ENCODE measurements at regions not wholly inside any gene's neighbourhood (a gene's known extent, or its start where the extent isn't known, plus 50 kb on each side); places are given as distances from the start of the nearest gene placed in this dataset.

GRCh38 chr10:91034042-91034441 is 113.2 kb upstream of the ANKRD1 start:
- no peak for DNase-seq (ENCODE audit: low read depth)
- H3K4me3 ChIP-seq (ENCODE audit: low read depth, low read length) = no peak overlapping the region
- in situ Hi-C loops (cut with HindIII; ENCODE audit: low sequenced_read_pairs) = no loop called here
- no peak for TF ChIP-seq CTCF (IDR thresholded peaks at IDR 0.05; ENCODE audit: low read depth, low read length, missing control alignments)

GRCh38 chr10:91034494-91035159 is 113.7 kb upstream of the ANKRD1 start:
- no peak overlapping the region for H3K4me3 ChIP-seq (ENCODE audit: low read depth, low read length)
- in situ Hi-C loops (cut with HindIII; ENCODE audit: low sequenced_read_pairs) = no loop called here
- DNase-seq (ENCODE audit: low read depth) = peak; percentile 74
- TF ChIP-seq CTCF (IDR thresholded peaks at IDR 0.05; ENCODE audit: low read depth, low read length, missing control alignments) = no peak

- DNase-seq (ENCODE audit: low read depth) = no peak
- in situ Hi-C loops (cut with HindIII; ENCODE audit: low sequenced_read_pairs) = no loop called here
- no peak overlapping the region for H3K4me3 ChIP-seq (ENCODE audit: low read depth, low read length)
- TF ChIP-seq CTCF (IDR thresholded peaks at IDR 0.05; ENCODE audit: low read depth, low read length, missing control alignments) = no peak
Observed at GRCh38 chr10:91035650-91036292, 114.9 kb upstream of the ANKRD1 start.

- in situ Hi-C loops (cut with HindIII; ENCODE audit: low sequenced_read_pairs) = no loop called here
- DNase-seq (ENCODE audit: low read depth) = peak; percentile 43
- TF ChIP-seq CTCF (IDR thresholded peaks at IDR 0.05; ENCODE audit: low read depth, low read length, missing control alignments) = no peak
- no peak overlapping the region for H3K4me3 ChIP-seq (ENCODE audit: low read depth, low read length)
Observed at GRCh38 chr10:91036807-91037411, 116.0 kb upstream of the ANKRD1 start.

- no peak for TF ChIP-seq CTCF (IDR thresholded peaks at IDR 0.05; ENCODE audit: low read depth, low read length, missing control alignments)
- no peak for DNase-seq (ENCODE audit: low read depth)
- in situ Hi-C loops (cut with HindIII; ENCODE audit: low sequenced_read_pairs) = no loop called here
- H3K4me3 ChIP-seq (ENCODE audit: low read depth, low read length) = no peak overlapping the region
Observed at GRCh38 chr10:91038971-91039370, 118.1 kb upstream of the ANKRD1 start.

GRCh38 chr10:91040343-91040742 is 119.5 kb upstream of the ANKRD1 start:
- H3K4me3 ChIP-seq (ENCODE audit: low read depth, low read length) = no peak overlapping the region
- DNase-seq (ENCODE audit: low read depth) = no peak
- in situ Hi-C loops (cut with HindIII; ENCODE audit: low sequenced_read_pairs) = no loop called here
- no peak for TF ChIP-seq CTCF (IDR thresholded peaks at IDR 0.05; ENCODE audit: low read depth, low read length, missing control alignments)

All from astrocyte of the cerebellum (primary cell).